Tibial nerve (tissue), 4 donors: ENCODE measurements at regions not wholly inside any gene's neighbourhood (a gene's known extent, or its start where the extent isn't known, plus 50 kb on each side); places are given as distances from the start of the nearest gene placed in this dataset.

Source experiments
- DNase-seq, 2 donors: peaks; one replicate each; pipeline ENCODE4 v3.0.0-alpha.2; 2019; ENCODE audit warnings: low spot score in 2 of 2
- H3K27ac ChIP-seq, 4 donors: fragments of 200-600 bp; sonication (generic) in 3 of 4; one replicate each; pipeline ENCODE4 v1.5.1; 2017 to 2019; ENCODE audit warnings: mild to moderate bottlenecking in 1 of 4
- H3K27me3 ChIP-seq, 2 donors: fragments of 200-600 bp; sonication (generic) in 1 of 2; one replicate each; pipeline versions ENCODE4 v1.5.1 to v1.6.0; 2017 to 2019
- H3K36me3 ChIP-seq, 3 donors: fragments of 200-600 bp; sonication (generic); one replicate each; pipeline ENCODE4 v1.5.1; 2018 to 2019
- H3K4me1 ChIP-seq, 4 donors: fragments of 200-600 bp; sonication (generic) in 3 of 4; one replicate each; pipeline ENCODE4 v1.5.1; 2017 to 2019
- H3K4me3 ChIP-seq, 4 donors: fragments of 200-600 bp; sonication (generic) in 3 of 4; one replicate each; pipeline ENCODE4 v1.5.1; 2017 to 2019; ENCODE audit warnings: mild to moderate bottlenecking in 1 of 4, moderate library complexity in 1 of 4
- H3K9me3 ChIP-seq, 4 donors: fragments of 200-600 bp; sonication (generic) in 3 of 4; one replicate each; pipeline ENCODE4 v1.5.1; 2017 to 2019
- EP300 ChIP-seq, 2 donors: sonication (generic); formaldehyde crosslinking; IDR thresholded peaks; one replicate each; pipeline ENCODE4 v1.6.1; 2017; ENCODE audit warnings: antibody characterized with exemption in 2 of 2, mild to moderate bottlenecking in 1 of 2
- POLR2A ChIP-seq, 2 donors: fragments of 450-650 bp; IDR thresholded peaks; one replicate each; pipeline ENCODE4 v1.6.1; 2017; ENCODE audit warnings: antibody characterized with exemption in 2 of 2, mild to moderate bottlenecking in 2 of 2, moderate library complexity in 2 of 2
- WGBS, 2 donors: methylation state at CpG; one replicate each; pipeline ENCODE4 v1.1.5; 2018; 5-methylcytosine and 5-hydroxymethylcytosine counted together
- TF ChIP-seq, protein P1 (sequence below), 5 experiments: fragments of 200-600 bp in 3 of 5; fragments of 450-650 bp in 2 of 5; sonication (generic) in 3 of 5; IDR thresholded peaks; one replicate each; pipeline ENCODE4 v1.5.1; 2016 to 2019; ENCODE audit warnings: antibody characterized with exemption in 5 of 5, mild to moderate bottlenecking in 3 of 5, moderate library complexity in 2 of 5

DNA sequence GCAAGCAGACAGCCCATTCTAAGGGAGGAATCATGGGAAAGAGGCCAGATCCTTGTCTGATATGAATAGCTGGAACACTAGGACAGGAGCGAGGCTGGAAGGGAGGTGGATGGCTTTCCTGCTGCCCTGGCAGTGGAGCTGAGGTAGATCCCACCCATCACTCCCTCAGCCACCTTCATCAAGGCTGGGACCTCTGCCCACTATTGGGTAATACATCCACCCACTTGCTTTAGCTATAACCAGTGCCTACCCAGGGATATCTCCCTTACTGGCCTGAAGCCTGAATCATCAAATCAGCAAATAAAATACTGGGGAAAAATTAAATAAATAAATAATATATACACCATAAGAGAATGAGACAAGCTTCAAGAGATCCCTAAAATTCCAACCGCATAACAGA is 183.2 kb upstream of the KYNU start:
- no peaks in the 10 kb centered on the region for H3K4me1 ChIP-seq
- no peak for DNase-seq
- H3K27me3 ChIP-seq = no peaks in the 10 kb centered on the region
- TF ChIP-seq EP300 (IDR thresholded peaks at IDR 0.05) (no peak), POLR2A (IDR thresholded peaks at IDR 0.05) (no peak)
- TF ChIP-seq, protein P1, sequence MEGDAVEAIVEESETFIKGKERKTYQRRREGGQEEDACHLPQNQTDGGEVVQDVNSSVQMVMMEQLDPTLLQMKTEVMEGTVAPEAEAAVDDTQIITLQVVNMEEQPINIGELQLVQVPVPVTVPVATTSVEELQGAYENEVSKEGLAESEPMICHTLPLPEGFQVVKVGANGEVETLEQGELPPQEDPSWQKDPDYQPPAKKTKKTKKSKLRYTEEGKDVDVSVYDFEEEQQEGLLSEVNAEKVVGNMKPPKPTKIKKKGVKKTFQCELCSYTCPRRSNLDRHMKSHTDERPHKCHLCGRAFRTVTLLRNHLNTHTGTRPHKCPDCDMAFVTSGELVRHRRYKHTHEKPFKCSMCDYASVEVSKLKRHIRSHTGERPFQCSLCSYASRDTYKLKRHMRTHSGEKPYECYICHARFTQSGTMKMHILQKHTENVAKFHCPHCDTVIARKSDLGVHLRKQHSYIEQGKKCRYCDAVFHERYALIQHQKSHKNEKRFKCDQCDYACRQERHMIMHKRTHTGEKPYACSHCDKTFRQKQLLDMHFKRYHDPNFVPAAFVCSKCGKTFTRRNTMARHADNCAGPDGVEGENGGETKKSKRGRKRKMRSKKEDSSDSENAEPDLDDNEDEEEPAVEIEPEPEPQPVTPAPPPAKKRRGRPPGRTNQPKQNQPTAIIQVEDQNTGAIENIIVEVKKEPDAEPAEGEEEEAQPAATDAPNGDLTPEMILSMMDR (IDR thresholded peaks at IDR 0.05) = no peak
- no peaks in the 10 kb centered on the region for H3K9me3 ChIP-seq
- H3K27ac ChIP-seq = no peak overlapping the region
- 85 to 91% methylated on average over 2 of the region's 2 CpGs for WGBS, 2 donors
- no peak overlapping the region for H3K4me3 ChIP-seq
- no peaks in the 10 kb centered on the region for H3K36me3 ChIP-seq

DNA sequence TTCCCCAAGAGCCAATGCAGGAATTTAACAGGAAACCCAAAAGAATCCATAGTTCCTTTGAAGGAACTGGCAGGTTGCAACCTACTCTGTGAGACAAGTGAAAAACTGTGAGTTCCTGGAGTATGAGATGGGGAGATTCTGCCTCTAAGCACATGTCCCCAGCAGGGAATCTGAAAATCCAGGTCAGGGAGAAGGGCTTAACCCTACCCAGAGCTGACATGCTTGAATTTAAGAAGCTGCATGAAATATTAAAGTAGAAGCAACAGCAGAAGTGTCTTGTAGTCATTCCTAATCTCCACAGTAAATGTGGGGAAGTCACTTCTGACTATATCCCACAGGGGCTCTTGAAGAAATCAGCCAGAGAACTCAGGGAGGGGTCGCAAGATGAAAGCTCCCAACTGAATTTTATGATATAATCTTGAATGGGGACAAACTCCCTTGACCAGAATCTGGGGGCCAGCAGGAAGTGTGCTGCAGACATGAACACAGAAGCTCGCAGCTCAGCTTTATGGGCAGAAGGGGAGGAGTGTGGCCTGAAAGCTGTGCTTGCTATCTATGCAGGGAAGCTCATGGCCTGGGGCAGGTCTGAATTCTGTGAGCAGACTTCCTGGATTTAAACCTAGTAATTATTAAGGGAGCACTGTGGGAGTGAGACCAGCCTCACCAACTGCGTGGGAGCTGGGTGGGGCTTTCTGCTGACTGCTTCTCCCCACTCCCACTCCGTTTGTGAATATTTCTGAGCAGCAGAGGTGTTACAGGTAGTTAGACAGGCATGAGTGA is 184.1 kb upstream of the KYNU start:
- WGBS, 2 donors = 52 to 54% methylated on average over 4 of the region's 4 CpGs
- Histone ChIP-seq H3K27ac (no peak overlapping the region), H3K9me3 (no peaks in the 10 kb centered on the region), H3K4me3 (no peak overlapping the region), H3K4me1 (no peaks in the 10 kb centered on the region), H3K36me3 (no peaks in the 10 kb centered on the region), H3K27me3 (no peaks in the 10 kb centered on the region)
- DNase-seq = no peak
- no peak for TF ChIP-seq EP300 (IDR thresholded peaks at IDR 0.05)

DNA sequence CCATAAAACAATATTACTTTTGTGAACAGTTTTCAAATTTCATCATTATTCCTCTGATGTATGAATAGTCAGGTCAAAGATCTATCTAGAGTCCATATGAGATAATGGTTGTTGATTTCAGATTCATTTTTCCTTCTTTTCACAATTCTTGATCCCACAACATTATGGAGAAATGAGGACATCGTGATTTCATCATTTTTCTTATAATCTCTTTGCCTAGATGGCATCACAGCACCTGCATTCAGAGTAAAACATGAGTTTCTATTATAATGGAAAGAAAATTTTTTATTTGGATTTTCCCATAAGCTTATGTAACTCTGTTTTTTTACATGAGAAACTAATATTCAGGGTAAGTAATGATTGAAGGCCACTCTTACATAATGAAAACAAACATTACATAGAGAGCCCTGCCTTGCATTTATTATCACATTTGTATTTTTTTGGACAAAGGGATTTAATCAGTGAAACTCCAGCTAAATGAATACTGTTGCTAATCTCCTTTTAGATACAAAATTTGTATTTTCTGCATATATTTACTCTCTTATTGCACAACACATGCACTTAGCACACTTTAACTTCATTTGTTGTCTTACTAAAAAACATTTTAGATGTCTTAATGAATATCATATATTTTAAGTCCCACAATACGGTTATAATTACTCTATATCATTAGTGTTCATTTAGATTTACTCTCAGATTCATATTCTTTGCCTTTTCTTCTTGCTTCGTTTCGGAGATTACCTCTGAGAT is 188.4 kb upstream of the KYNU start:
- no peaks in the 10 kb centered on the region for H3K36me3 ChIP-seq
- TF ChIP-seq POLR2A (IDR thresholded peaks at IDR 0.05) (no peak), EP300 (IDR thresholded peaks at IDR 0.05) (no peak)
- TF ChIP-seq, protein P1 (IDR thresholded peaks at IDR 0.05) = no peak
- 70 to 72% methylated on average over 4 of the region's 4 CpGs for WGBS, 2 donors

DNA sequence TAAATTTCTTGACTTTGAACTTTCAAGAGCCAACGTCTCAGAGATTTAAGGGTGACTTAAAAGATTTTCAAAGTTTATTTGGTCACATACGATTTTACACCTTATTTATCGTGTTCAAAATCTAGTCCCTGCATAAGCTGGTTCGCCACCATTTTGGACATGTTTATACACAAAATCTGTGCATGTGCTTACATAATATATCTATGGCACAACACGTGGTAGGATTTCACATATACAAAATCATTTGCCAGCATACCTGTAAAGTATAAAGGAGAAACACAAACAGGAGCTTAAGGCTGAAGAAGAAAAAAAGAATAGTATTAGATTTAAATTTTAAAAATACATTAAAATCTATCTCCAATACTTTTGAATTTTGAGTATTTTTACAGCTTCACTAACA is 190.0 kb upstream of the KYNU start:
- no peak overlapping the region for H3K27ac ChIP-seq
- DNase-seq = no peak
- 87 to 88% methylated on average over 5 of the region's 5 CpGs for WGBS, 2 donors
- no peak overlapping the region for H3K4me3 ChIP-seq
- H3K4me1 ChIP-seq = no peaks in the 10 kb centered on the region
- no peaks in the 10 kb centered on the region for H3K36me3 ChIP-seq
- no peaks in the 10 kb centered on the region for H3K9me3 ChIP-seq
- TF ChIP-seq POLR2A (IDR thresholded peaks at IDR 0.05) (no peak), EP300 (IDR thresholded peaks at IDR 0.05) (no peak)
- TF ChIP-seq, protein P1 (IDR thresholded peaks at IDR 0.05) = no peak
- H3K27me3 ChIP-seq = no peaks in the 10 kb centered on the region

More for the DNA sequence above, 188.4 kb upstream of the KYNU start:
- no peaks in the 10 kb centered on the region for H3K9me3 ChIP-seq
- no peak overlapping the region for H3K4me3 ChIP-seq
- H3K27ac ChIP-seq = no peak overlapping the region
- no peak for DNase-seq
- H3K4me1 ChIP-seq = no peaks in the 10 kb centered on the region
- no peaks in the 10 kb centered on the region for H3K27me3 ChIP-seq

DNA sequence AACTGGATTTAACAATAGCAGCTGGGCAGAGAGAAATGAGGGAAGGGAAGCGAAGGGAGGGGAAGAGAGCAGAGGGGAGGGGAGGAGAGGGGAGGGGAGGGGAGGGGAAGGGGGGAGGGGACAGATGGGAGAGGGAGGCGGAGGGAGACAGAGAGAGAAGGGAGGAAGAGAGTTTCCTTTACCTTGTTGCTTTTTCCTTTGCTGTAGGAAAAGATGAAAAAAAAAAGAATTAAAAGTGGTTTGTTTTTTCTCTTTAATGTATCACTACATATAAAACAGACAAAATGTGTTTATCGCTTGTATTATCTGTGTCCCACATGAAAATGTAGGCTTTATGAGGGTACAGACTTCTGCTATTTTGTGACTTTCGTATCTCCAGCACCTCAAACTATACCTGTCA is 190.4 kb upstream of the KYNU start:
- H3K27ac ChIP-seq = no peak overlapping the region
- WGBS, 2 donors = 76 to 89% methylated on average over 4 of the region's 4 CpGs

More for the DNA sequence above, 190.4 kb upstream of the KYNU start:
- Histone ChIP-seq H3K27me3 (no peaks in the 10 kb centered on the region), H3K36me3 (no peaks in the 10 kb centered on the region), H3K4me1 (no peaks in the 10 kb centered on the region), H3K4me3 (no peak overlapping the region), H3K9me3 (no peaks in the 10 kb centered on the region)
- TF ChIP-seq, protein P1 (IDR thresholded peaks at IDR 0.05) = no peak
- DNase-seq = no peak
